HL-60 (cell line): ENCODE measurements at regions not wholly inside any gene's neighbourhood (a gene's known extent, or its start where the extent isn't known, plus 50 kb on each side); places are given as distances from the start of the nearest gene placed in this dataset.

ENCODE experiments used
- CTCF ChIP-seq: IDR thresholded peaks from one replicate; pipeline ENCODE4 v1.5.1; 2011; ENCODE audit warnings: low read length, control low read depth, inconsistent platforms; ENCODE audit not compliant: insufficient read depth
- GABPA ChIP-seq: IDR thresholded peaks from 2 replicates; pipeline ENCODE4 v1.6.1; 2012; ENCODE audit warnings: low read depth
- REST ChIP-seq: IDR thresholded peaks from 2 replicates; pipeline ENCODE4 v1.6.1; 2012; ENCODE audit warnings: low read depth; ENCODE audit not compliant: insufficient replicate concordance

- TF ChIP-seq CTCF (no peak), REST (no peak), GABPA (no peak)
These were observed 102.7 kb upstream of the C1orf174 start for GRCh38 chr1:4002741-4003140.
